Stromal cell of bone marrow (primary cell): ENCODE measurements at regions not wholly inside any gene's neighbourhood (a gene's known extent, or its start where the extent isn't known, plus 50 kb on each side); places are given as distances from the start of the nearest gene placed in this dataset.
"Not testable (repeated sequence)": the region's sequence is repeated elsewhere in the genome, so short reads cannot be mapped to it uniquely, and the experiment has no call there.

Experiments used
- DNase-seq: peaks from one replicate; pipeline ENCODE4 v3.0.0-alpha.2; 2012; ENCODE audit warnings: low read depth

GRCh38 chr10:14425034-14425433, 94.3 kb upstream of the FRMD4A start:
- DNase-seq = no peak

DNA sequence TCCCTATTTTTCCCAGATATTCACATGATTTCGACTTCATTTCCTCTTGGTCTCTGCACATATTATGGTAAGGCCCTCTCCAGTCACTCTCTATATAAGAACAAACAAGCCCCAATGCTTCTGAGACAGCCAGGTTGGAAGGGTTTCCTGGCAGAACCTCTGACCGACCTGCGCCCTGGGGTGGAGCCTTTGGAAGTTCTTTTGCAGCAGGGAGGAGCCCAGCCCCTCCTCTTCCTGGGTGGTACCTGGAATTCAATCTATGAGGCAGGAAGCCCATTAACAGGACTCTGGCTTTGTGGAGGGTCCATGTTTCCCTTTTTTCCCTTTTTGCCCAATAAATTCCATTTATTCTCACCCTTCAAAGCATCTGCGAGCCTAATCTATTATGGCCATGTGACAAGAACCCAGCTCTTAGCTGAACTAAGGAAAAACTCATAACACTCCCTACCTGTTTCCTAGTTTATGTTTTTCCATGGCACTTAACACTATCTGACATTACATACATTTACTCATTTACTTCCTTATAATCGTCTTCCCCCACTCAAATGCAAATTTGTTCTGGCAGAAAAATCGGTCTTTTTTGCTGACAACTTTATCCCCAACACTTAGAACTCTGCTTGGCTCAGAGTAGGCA, 92.5 kb upstream of the FRMD4A start:
- no peak for DNase-seq

GRCh38 chr10:14422431-14422830, 91.7 kb upstream of the FRMD4A start:
- DNase-seq = no peak

GRCh38 chr10:14421941-14422340, 91.2 kb upstream of the FRMD4A start:
- no peak for DNase-seq

- not testable (repeated sequence) for DNase-seq
Observed at GRCh38 chr10:14417336-14417735, 86.6 kb upstream of the FRMD4A start.

- DNase-seq = no peak
Observed at GRCh38 chr10:14416308-14416700, 85.6 kb upstream of the FRMD4A start.

DNA sequence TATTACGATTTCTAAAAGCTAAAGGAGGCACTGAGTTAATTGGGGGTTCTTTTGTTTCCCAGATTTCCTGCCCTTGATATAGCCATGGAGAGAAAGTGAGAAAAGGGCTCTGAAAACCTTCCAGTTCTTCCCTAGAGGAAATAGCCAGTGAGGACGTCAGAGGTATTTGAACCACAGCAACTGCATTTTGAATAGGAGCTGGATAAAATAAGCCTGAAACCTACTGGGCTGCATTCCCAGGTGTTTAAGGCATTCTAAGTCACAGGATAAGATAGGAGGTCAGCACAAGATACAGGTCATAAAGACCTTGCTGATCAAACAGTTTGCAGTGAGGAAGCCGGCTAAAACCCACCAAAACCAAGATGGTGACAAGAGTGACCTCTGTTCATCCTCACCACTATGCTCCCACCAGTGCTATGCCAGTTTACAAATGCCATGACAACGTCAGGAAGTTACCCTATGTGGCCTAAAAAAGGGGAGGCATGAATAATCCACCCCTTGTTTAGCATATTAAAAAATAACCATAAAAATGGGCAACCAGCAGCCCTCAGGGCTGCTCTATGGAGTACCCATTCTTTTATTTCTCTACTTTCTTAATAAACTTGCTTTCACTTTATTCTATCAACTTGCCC, 85.1 kb upstream of the FRMD4A start:
- no peak for DNase-seq

DNA sequence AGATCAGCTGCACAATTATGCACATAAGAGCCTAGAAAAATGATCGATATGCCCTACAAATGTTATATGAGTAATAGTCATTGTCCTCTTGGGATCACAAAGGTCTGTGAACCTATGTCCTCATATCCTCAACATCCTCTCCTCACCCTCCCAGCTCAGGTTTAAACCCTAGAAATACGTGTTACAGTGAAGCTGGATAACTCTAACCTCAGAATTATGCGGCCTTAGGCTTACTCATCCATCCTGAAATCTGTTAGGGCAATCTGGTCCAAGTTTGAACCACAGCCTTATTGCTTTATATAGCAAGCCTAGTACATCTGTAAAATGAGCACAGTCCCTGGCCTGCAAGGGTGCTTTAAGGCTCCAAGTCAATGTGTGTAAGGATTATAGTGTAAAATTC, 84.2 kb upstream of the FRMD4A start:
- DNase-seq = peak; percentile 77

DNA sequence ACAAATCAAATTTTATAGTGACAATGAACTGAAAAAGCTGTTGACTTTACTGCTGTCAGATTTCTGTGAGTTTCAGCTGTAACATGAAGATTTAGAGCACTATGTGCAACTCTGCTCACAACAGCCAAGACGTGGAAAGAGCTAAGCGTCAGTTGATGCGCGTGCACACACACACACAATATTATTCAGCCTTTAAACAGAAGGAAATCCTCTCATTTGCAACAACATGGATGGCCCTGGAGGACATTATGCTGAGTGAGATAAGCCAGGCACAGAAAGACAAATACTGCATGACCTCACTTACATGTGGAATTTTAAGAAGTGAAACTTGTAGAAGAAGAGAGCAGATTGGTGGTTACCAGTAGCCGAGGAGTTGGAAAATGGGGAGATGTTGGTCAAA, 82.8 kb upstream of the FRMD4A start:
- no peak for DNase-seq

DNA sequence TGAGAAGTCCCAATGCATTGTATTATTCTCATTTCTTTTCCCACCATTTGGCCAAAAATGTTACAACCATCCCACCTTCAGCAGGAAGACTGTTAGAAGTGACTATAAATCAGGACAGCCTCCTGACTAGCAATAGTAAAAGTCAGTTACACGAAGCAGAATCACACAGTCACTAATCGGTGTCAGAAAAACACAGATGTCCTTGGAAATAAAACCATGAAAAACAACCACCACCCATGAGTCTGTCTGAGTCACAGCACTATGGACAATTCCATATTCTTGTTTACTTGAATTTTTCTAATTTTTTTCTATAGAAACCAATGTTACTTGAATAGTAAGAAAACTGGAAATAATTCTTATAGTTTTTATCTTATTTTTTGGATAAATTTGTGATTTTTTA, 81.9 kb upstream of the FRMD4A start:
- DNase-seq = no peak

DNA sequence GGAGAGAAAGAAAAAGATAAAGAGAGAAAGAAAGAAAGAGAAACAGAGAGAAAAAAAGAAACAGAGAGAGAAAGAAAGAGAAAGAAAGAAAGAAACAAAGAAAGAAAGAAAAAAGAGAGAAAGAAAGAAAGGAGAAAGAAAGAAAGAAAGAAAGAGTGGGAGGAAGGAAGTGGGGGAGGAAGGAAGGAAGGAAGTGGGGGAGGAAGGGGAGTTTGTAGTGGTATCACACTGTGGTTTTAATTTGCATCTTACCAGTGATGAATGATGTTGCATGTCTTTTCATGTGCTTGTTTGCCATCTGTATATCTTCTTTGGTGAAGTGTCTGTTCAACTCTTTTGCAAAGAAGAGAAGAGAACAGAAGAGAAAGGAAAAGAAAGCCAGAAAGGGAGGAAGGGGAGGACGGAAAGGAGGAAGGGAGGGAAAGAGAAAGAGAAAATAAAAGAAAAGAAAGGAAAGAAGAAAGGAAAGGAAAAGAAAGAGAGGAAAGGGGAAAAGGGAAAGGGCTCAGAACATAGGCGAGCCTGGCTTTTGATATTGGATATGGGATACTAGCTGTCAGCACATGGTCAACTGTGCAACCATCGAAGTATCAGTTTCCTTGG, 79.2 kb upstream of the FRMD4A start:
- no peak for DNase-seq

DNA sequence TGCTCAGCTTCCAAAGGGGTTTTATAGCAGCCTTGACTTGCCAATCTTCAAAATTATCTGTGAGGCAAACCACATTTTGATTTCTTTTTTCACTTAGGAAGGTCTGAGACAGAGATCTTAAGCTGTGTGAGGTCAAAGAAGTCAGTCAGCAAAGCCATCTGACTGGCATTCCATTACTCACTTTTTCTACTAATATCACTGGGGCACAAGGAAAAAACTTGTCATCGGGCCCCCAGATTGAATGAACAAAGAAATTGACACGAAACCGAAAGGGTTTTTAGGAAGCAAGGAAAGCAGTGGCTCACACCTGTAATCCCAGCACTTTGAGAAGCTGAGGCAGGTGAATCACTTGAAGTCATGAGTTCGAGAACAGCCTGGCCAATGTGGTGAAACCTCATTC, 78.5 kb upstream of the FRMD4A start:
- no peak for DNase-seq

- no peak for DNase-seq
Observed at GRCh38 chr10:14408139-14408538, 77.4 kb upstream of the FRMD4A start.

GRCh38 chr10:14407567-14407966, 76.8 kb upstream of the FRMD4A start:
- no peak for DNase-seq

GRCh38 chr10:14405076-14406065, 74.6 kb upstream of the FRMD4A start:
- DNase-seq = peak; percentile 84

GRCh38 chr10:14403881-14404623, 73.3 kb upstream of the FRMD4A start:
- DNase-seq = no peak

- DNase-seq = no peak
Observed at GRCh38 chr10:14403359-14403758, 72.6 kb upstream of the FRMD4A start.

- DNase-seq = no peak
Observed at GRCh38 chr10:14399641-14400040, 68.9 kb upstream of the FRMD4A start.

DNA sequence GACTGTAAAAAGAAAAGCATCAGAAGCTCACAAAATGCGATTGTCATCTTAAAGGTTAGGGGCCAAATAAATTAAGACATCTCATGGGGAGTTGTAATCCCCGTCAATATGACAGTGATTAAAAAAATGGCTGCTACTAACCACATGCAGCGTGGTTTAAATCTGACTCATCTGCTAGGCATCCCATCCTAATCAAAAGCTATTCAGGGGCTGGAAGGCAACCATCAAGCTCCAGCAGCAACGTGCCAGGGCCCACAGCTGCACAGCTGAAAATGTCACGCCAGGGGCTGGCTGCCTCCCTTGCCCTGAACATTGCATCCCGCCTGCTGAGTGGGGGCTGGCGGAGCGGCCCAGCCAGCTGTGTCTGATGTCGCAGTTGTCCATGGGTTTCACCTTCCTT, 66.3 kb upstream of the FRMD4A start:
- peak; percentile 93 for DNase-seq

DNA sequence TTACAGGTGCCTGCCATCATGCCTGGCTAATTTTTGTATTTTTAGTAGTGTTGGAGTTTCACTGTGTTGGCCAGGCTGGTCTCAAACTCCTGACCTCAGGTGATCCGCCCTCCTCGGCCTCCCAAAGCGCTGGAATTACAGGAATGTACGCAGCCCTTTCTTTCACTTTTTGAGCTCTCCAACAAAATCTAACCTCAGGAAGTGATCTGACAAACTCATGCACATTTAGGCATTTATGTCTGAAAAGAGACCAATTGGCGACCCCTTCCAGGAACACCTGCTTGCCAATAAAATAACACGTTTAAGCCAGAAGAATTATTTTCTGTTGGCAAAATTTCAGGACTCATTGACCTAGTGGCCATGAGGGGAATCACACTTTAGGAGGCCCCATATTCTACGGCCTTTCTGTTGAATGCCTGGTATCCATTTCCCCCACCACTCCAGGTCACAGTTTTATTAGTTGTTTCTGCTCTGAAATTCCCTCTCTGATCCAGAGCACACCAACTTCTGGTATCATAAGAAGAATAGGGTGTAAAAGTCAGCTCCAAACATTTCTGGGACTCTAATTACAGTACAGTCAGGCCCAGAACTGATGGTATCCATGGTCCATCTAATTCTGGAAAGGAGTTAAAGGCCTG, 65.8 kb upstream of the FRMD4A start:
- DNase-seq = no peak

DNA sequence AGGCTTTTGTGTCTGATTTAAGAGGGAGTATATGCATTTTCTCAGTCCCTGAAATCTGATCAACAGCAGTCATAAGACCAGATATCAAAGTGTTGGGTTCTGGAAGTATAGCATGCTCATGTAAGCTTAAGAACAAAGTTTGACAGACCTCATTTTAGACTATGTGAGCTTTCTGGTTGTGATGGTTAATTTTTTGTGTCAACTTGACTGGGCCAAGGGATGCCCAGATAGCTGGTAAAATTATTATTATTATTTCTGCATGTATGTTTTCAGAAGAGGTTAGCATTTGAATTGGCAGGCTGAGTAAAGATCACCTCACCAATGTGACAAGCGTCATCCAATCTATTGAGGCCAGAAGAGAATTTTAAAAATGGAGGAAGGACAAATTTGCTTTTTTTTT, 63.5 kb upstream of the FRMD4A start:
- DNase-seq = no peak
